ENCODE measurements at regions not wholly inside any gene's neighbourhood (a gene's known extent, or its start where the extent isn't known, plus 50 kb on each side); places are given as distances from the start of the nearest gene placed in this dataset.

GRCh38 chr10:120683454-120683853, 167.7 kb upstream of the WDR11 start:
- TF ChIP-seq, protein P1, sequence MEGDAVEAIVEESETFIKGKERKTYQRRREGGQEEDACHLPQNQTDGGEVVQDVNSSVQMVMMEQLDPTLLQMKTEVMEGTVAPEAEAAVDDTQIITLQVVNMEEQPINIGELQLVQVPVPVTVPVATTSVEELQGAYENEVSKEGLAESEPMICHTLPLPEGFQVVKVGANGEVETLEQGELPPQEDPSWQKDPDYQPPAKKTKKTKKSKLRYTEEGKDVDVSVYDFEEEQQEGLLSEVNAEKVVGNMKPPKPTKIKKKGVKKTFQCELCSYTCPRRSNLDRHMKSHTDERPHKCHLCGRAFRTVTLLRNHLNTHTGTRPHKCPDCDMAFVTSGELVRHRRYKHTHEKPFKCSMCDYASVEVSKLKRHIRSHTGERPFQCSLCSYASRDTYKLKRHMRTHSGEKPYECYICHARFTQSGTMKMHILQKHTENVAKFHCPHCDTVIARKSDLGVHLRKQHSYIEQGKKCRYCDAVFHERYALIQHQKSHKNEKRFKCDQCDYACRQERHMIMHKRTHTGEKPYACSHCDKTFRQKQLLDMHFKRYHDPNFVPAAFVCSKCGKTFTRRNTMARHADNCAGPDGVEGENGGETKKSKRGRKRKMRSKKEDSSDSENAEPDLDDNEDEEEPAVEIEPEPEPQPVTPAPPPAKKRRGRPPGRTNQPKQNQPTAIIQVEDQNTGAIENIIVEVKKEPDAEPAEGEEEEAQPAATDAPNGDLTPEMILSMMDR (IDR thresholded peaks at IDR 0.05): no peak
- TF ChIP-seq POLR2A (IDR thresholded peaks at IDR 0.05): no peak

All from right lobe of liver (tissue), 4 donors.